ENCODE measurements at regions not wholly inside any gene's neighbourhood (a gene's known extent, or its start where the extent isn't known, plus 50 kb on each side); places are given as distances from the start of the nearest gene placed in this dataset.

DNA sequence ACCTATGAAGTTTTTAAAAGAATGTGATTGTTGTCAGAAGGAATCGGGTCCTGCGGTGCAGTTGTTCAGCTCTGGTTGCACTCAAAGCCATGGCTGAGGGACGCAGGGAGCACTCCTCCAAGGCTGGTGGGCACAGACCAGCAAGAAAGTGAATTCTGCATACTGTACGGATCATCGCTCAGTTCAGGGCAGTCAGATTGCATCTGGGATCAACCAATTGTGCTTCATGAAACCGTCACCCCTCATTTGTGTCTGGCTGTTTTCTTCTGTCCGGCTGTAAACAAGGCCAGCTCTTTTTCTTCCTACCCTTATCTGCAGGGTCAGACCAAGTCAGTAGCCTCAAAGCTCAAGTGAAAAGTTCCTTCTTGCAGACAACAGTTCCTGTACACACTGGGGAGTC lies 478.3 kb downstream of the TFAP2A start:
- TF ChIP-seq GATA3 (IDR thresholded peaks at IDR 0.05; ENCODE audit: low read depth, low read length) (no peak), GATA2 (IDR thresholded peaks at IDR 0.05; ENCODE audit: low read depth, low read length) (no peak)

All from SH-SY5Y (cell line).